ENCODE measurements at regions not wholly inside any gene's neighbourhood (a gene's known extent, or its start where the extent isn't known, plus 50 kb on each side); places are given as distances from the start of the nearest gene placed in this dataset.

- DNase-seq (ENCODE audit: low spot score), result no peak
- no peak for TF ChIP-seq CTCF (IDR thresholded peaks at IDR 0.05; ENCODE audit: extremely low read depth, missing control alignments)
Observed at GRCh38 chr6:104409913-104410312, 449.8 kb downstream of the HACE1 start.

- TF ChIP-seq CTCF (IDR thresholded peaks at IDR 0.05; ENCODE audit: extremely low read depth, missing control alignments), result no peak
- DNase-seq (ENCODE audit: low spot score), result no peak
Observed at GRCh38 chr6:104407957-104408356, 451.8 kb downstream of the HACE1 start.

- no peak for TF ChIP-seq CTCF (IDR thresholded peaks at IDR 0.05; ENCODE audit: extremely low read depth, missing control alignments)
- DNase-seq (ENCODE audit: low spot score), result no peak
Observed at GRCh38 chr6:104404377-104404776, 455.3 kb downstream of the HACE1 start.

GRCh38 chr6:104402572-104402971 is 457.1 kb downstream of the HACE1 start:
- no peak for DNase-seq (ENCODE audit: low spot score)
- TF ChIP-seq CTCF (IDR thresholded peaks at IDR 0.05; ENCODE audit: extremely low read depth, missing control alignments), result no peak

- no peak for DNase-seq (ENCODE audit: low spot score)
- TF ChIP-seq CTCF (IDR thresholded peaks at IDR 0.05; ENCODE audit: extremely low read depth, missing control alignments), result no peak
Observed at GRCh38 chr6:104401926-104402325, 457.8 kb downstream of the HACE1 start.

- no peak for DNase-seq (ENCODE audit: low spot score)
- no peak for TF ChIP-seq CTCF (IDR thresholded peaks at IDR 0.05; ENCODE audit: extremely low read depth, missing control alignments)
Observed at GRCh38 chr6:104400844-104401243, 458.9 kb downstream of the HACE1 start.

- no peak for TF ChIP-seq CTCF (IDR thresholded peaks at IDR 0.05; ENCODE audit: extremely low read depth, missing control alignments)
- DNase-seq (ENCODE audit: low spot score), result no peak
Observed at GRCh38 chr6:104396077-104396476, 463.6 kb downstream of the HACE1 start.
